ENCODE measurements at regions not wholly inside any gene's neighbourhood (a gene's known extent, or its start where the extent isn't known, plus 50 kb on each side); places are given as distances from the start of the nearest gene placed in this dataset.

GRCh38 chr1:219744652-219745469, 132.0 kb upstream of the ZC3H11B start:
- TF ChIP-seq CTCF (IDR thresholded peaks at IDR 0.05), result no peak
- Mint-ChIP-seq H3K9me3 (no peaks in the 10 kb centered on the region), H3K4me1 (no peaks in the 10 kb centered on the region), H3K36me3 (ENCODE audit: low read depth) (no peaks in the 10 kb centered on the region), H3K27ac (no peak overlapping the region), H3K27me3 (no peaks in the 10 kb centered on the region), H3K4me3 (no peak overlapping the region)
- POLR2A ChIA-PET, result no interaction called here
- ATAC-seq (ENCODE audit: low read depth) (no peak), DNase-seq (no peak)
- intact Hi-C loops (cut with micrococcal nuclease), result no loop called here
- CTCF ChIA-PET, result no interaction called here

GRCh38 chr1:219741011-219741970, 128.4 kb upstream of the ZC3H11B start:
- no peak for ATAC-seq (ENCODE audit: low read depth)
- H3K4me1 Mint-ChIP-seq, result no peaks in the 10 kb centered on the region
- TF ChIP-seq CTCF (IDR thresholded peaks at IDR 0.05), result no peak
- intact Hi-C loops (cut with micrococcal nuclease), result no loop called here
- DNase-seq, result no peak
- H3K36me3 Mint-ChIP-seq (ENCODE audit: low read depth), result no peaks in the 10 kb centered on the region
- no peaks in the 10 kb centered on the region for H3K9me3 Mint-ChIP-seq
- POLR2A ChIA-PET, result no interaction called here
- H3K27ac Mint-ChIP-seq, result no peak overlapping the region
- no peak overlapping the region for H3K4me3 Mint-ChIP-seq
- H3K27me3 Mint-ChIP-seq, result no peaks in the 10 kb centered on the region
- CTCF ChIA-PET, result no interaction called here

GRCh38 chr1:219733511-219734174, 120.7 kb upstream of the ZC3H11B start:
- no peak for TF ChIP-seq CTCF (IDR thresholded peaks at IDR 0.05)
- no peak for ATAC-seq (ENCODE audit: low read depth)
- intact Hi-C loops (cut with micrococcal nuclease), result no loop called here
- DNase-seq, result no peak
- peaks cover 5% of the 10 kb centered on the region for H3K9me3 Mint-ChIP-seq
- ChIA-PET CTCF (no interaction called here), POLR2A (interaction anchor here (0.6 kb wide), 1 partner anchor 30 kb away, joined by 3 read pairs; no protein-coding TSS in a partner anchor)
- H3K4me3 Mint-ChIP-seq, result no peak overlapping the region
- no peaks in the 10 kb centered on the region for H3K4me1 Mint-ChIP-seq
- H3K27me3 Mint-ChIP-seq, result peaks cover 2% of the 10 kb centered on the region
- H3K27ac Mint-ChIP-seq, result no peak overlapping the region
- no peaks in the 10 kb centered on the region for H3K36me3 Mint-ChIP-seq (ENCODE audit: low read depth)

- intact Hi-C loops (cut with micrococcal nuclease), result no loop called here
- Mint-ChIP-seq H3K36me3 (ENCODE audit: low read depth) (no peaks in the 10 kb centered on the region), H3K4me1 (no peaks in the 10 kb centered on the region), H3K27me3 (peaks cover 2% of the 10 kb centered on the region), H3K9me3 (peaks cover 8% of the 10 kb centered on the region), H3K4me3 (no peak overlapping the region), H3K27ac (no peak overlapping the region)
- DNase-seq (no peak), ATAC-seq (ENCODE audit: low read depth) (no peak)
- CTCF ChIA-PET, result no interaction called here
- no peak for TF ChIP-seq CTCF (IDR thresholded peaks at IDR 0.05)
- POLR2A ChIA-PET, result no interaction called here
These were observed 120.0 kb upstream of the ZC3H11B start for GRCh38 chr1:219732814-219733491.
